ENCODE measurements at regions not wholly inside any gene's neighbourhood (a gene's known extent, or its start where the extent isn't known, plus 50 kb on each side); places are given as distances from the start of the nearest gene placed in this dataset.

DNA sequence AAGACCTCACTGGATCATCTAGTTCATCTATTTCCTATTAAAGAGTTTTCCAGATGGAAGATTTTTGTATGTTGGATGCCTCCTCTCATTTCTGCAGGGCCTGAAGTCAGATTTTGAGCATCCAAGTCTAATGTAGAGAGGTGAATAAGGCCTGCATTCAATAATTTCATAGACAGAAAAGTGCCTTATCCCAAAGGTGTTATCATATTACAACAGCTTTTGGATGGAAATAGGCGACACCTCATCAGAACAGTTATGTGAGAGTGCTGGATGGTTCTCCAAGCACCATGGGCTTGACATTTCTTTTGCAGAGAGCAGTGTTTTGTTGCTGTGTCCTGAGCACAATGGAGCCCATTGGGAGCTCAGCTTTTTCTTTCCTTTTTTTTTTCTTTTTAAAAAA, 162.4 kb upstream of the MEOX2 start:
- TF ChIP-seq EZH2 (IDR thresholded peaks at IDR 0.05; ENCODE audit: borderline replicate concordance, low read depth, low read length, poor library complexity, severe bottlenecking) (no peak), CTCF (conservative IDR thresholded peaks at IDR 0.05; ENCODE audit: low read depth, low read length) (no peak)

Data from A673 (cell line).